Mammary epithelial cell (primary cell): ENCODE measurements at regions not wholly inside any gene's neighbourhood (a gene's known extent, or its start where the extent isn't known, plus 50 kb on each side); places are given as distances from the start of the nearest gene placed in this dataset.

ENCODE experiments used
- CTCF ChIP-seq, 2 donors: IDR thresholded peaks in 1 of 2; conservative IDR thresholded peaks in 1 of 2; 2 replicates each; pipeline ENCODE4 v1.5.1; 2011 to 2012; ENCODE audit warnings: inconsistent platforms in 2 of 2, low read length in 2 of 2, mild to moderate bottlenecking in 2 of 2, control low read depth in 1 of 2, low read depth in 1 of 2; ENCODE audit not compliant: insufficient read depth in 1 of 2; ENCODE audit errors: extremely low read depth in 1 of 2
- EZH2 ChIP-seq: IDR thresholded peaks from 2 replicates; pipeline ENCODE4 v1.6.1; 2012; ENCODE audit warnings: low read length, inconsistent platforms, borderline replicate concordance

DNA sequence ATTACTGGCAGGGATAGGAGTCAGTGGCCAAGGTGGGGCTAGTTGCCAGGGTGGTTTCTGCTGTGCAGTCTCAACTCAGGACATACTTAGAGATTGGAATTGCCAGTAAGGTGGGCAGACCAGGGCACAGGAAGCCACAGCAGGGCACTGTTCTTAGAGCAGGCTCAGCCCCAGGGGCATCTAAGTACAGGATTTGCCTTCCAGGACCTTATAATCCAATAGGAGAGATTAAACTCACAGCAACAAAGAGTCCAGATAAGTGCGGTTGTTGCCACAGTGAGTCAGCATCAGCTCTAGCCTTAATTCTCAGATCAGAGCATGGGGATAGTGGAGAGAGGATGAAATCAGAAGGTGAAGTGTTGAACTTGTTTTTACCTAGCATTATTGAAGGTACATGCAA, 265.8 kb upstream of the TRPC7 start:
- TF ChIP-seq EZH2, result no peak
- TF ChIP-seq CTCF (conservative IDR thresholded peaks at IDR 0.05 in 1 of 2, IDR thresholded peaks at IDR 0.05 in 1 of 2; ENCODE audit: extremely low read depth in 1 of 2, insufficient read depth in 1 of 2, low read depth in 1 of 2, low read length in 2 of 2), result no peak
